ENCODE measurements at regions not wholly inside any gene's neighbourhood (a gene's known extent, or its start where the extent isn't known, plus 50 kb on each side); places are given as distances from the start of the nearest gene placed in this dataset.
"Not testable (repeated sequence)": the region's sequence is repeated elsewhere in the genome, so short reads cannot be mapped to it uniquely, and the experiment has no call there.

DNA sequence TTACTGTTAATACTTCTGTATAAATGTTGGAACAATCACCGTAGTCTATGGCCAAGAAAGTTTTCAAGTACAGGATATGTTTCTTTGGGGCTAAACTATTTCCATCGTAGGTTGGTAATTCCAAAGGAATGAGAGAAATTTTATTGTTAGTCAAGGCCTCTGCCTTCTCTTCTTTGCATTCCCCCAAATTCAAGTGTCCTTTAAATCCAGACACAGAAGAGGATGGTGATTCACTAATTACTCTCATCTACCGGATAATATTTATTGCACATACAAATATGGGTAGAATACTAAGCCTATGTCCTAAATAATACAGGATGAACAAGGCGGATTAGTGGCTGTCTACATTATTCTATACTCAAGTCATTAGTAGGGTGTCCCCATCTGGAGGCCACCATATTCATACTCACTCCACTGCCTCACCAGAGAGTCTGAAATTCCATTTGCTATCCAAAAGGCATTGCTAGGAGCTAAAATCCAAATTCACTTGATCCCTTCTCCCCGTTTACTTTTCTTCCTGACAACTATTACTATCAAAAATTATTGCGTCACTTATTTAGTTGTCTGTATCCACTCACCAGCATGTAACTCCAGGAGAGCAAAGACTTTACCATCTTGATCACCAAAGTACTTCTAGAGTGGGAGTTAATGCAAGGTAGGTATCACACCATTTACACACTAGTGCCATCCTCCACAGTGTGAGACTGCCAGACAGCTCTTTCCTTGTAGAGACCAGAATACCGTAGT, 82.4 kb upstream of the SGCG start:
- Histone ChIP-seq H3K27me3 (peaks cover 0 to 8% (median 0%) of the 10 kb centered on the region in 7 donors), H3K9me3 (peaks cover 0 to 6% (median 0%) of the 10 kb centered on the region in 11 donors), H3K27ac (no peak overlapping the region), H3K4me1 (no peaks in the 10 kb centered on the region), H3K36me3 (no peaks in the 10 kb centered on the region), H3K4me3 (no peak overlapping the region)
- intact Hi-C loops (cut with DNase I), result no loop called here
- TF ChIP-seq, protein P1, sequence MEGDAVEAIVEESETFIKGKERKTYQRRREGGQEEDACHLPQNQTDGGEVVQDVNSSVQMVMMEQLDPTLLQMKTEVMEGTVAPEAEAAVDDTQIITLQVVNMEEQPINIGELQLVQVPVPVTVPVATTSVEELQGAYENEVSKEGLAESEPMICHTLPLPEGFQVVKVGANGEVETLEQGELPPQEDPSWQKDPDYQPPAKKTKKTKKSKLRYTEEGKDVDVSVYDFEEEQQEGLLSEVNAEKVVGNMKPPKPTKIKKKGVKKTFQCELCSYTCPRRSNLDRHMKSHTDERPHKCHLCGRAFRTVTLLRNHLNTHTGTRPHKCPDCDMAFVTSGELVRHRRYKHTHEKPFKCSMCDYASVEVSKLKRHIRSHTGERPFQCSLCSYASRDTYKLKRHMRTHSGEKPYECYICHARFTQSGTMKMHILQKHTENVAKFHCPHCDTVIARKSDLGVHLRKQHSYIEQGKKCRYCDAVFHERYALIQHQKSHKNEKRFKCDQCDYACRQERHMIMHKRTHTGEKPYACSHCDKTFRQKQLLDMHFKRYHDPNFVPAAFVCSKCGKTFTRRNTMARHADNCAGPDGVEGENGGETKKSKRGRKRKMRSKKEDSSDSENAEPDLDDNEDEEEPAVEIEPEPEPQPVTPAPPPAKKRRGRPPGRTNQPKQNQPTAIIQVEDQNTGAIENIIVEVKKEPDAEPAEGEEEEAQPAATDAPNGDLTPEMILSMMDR (IDR thresholded peaks at IDR 0.05), result no peak
- ATAC-seq, result no peak
- no peak for DNase-seq
- WGBS, 2 donors, result 84 to 87% methylated on average over 7 of the region's 7 CpGs

DNA sequence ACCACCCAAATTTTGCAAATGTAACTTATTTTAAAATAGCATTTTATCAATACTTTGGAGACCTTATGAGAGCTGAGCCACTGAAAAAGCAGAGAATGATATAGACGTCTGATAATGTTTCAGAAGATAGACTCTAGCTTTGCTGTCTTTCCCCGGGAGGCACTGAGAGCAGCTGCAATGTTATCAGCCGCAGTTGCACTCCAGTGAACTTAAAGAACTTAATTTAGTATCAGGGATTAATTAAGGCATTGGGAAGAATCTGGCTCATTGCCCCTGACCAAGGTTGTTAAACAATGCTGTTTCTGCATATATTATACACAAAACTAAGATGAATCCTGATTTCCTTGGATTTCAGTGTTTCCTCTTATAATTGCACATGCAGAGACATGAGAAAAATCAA, 75.7 kb upstream of the SGCG start:
- WGBS, 2 donors, result 14 to 29% methylated on average over 3 of the region's 3 CpGs
- peaks cover 0 to 5% (median 0%) of the 10 kb centered on the region in 9 donors for H3K4me1 ChIP-seq
- H3K9me3 ChIP-seq, result peaks cover 0 to 6% (median 0%) of the 10 kb centered on the region in 11 donors
- H3K27me3 ChIP-seq, result no peaks in the 10 kb centered on the region
- H3K4me3 ChIP-seq, result no peak overlapping the region
- no peak for DNase-seq
- TF ChIP-seq, protein P1 (IDR thresholded peaks at IDR 0.05), result no peak
- no peak overlapping the region for H3K27ac ChIP-seq
- no peak for ATAC-seq
- H3K36me3 ChIP-seq, result no peaks in the 10 kb centered on the region
- intact Hi-C loops (cut with DNase I), result no loop called here

DNA sequence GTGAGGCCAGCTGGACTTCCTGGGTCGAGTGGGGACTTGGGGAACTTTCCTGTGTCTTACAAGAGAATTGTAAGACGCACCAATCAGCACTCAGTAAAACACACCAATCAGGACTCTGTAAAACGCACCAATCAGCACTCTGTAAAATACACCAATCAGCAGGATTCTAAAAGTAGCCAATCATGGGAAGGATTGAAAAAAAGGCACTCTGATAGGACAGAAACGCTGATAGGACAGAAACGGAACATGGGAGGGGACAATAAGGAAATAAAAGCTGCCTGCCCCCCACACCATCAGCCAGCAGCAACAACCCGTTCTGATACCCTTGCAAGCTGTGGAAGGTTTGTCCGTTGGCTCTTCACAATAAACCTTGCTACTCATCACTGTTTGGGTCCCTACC, 73.1 kb upstream of the SGCG start:
- ATAC-seq (no peak), DNase-seq (no peak)
- H3K27me3 ChIP-seq, result no peaks in the 10 kb centered on the region
- H3K4me3 ChIP-seq, result no peak overlapping the region
- intact Hi-C loops (cut with DNase I), result no loop called here
- H3K4me1 ChIP-seq, result peaks cover 0 to 5% (median 0%) of the 10 kb centered on the region in 9 donors
- H3K9me3 ChIP-seq, result no peaks in the 10 kb centered on the region
- WGBS, 2 donors, result 81 to 88% methylated on average over 7 of the region's 7 CpGs
- TF ChIP-seq, protein P1 (IDR thresholded peaks at IDR 0.05), result no peak
- H3K36me3 ChIP-seq, result no peaks in the 10 kb centered on the region
- no peak overlapping the region for H3K27ac ChIP-seq

DNA sequence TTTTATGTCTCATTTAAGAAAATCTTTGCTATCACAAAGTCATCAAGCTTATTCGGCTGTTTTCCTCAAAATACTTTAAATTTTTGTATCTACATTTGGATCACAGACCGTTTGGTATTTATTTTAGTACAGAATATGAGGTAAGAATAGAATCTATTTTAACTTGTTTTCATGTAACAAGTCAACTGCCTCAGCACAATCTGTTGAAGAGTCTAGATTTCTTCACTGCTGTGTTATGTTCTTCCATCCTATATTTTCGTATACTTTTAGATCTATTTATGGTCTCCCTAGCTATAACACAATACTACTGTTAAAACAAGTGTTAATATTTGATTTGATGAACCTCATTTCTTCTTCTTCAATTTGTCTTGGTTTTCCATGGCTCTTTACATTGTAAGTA, 61.6 kb upstream of the SGCG start:
- 69 to 75% methylated on average over 3 of the region's 3 CpGs for WGBS, 2 donors
- ATAC-seq (no peak), DNase-seq (no peak)
- peaks cover 0 to 8% (median 0%) of the 10 kb centered on the region in 11 donors for H3K9me3 ChIP-seq
- intact Hi-C loops (cut with DNase I), result no loop called here
- no peak overlapping the region for H3K4me3 ChIP-seq
- H3K36me3 ChIP-seq, result no peaks in the 10 kb centered on the region
- H3K4me1 ChIP-seq, result no peaks in the 10 kb centered on the region
- no peak overlapping the region for H3K27ac ChIP-seq
- H3K27me3 ChIP-seq, result no peaks in the 10 kb centered on the region
- TF ChIP-seq, protein P1 (IDR thresholded peaks at IDR 0.05), result no peak

DNA sequence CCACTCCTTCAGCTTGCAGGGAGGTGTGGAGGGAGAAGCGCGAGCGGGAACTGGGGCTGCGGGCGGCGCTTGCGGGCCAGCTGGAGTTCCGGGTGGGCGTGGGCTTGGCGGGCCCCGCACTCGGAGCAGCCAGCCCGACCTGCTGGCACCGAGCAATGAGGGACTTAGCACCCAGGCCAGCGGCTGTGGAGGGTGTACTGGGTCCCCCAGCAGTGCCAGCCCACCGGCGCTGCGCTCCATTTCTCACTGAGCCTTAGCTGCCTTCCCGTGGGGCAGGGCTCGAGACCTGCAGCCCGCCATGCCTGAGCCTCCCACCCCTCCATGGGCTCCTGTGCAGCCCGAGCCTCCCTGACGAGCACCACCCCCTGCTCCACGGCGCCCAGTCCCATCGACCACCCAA, 53.2 kb upstream of the SGCG start:
- intact Hi-C loops (cut with DNase I); H3K36me3 ChIP-seq; ATAC-seq; H3K9me3 ChIP-seq; H3K27ac ChIP-seq; DNase-seq; H3K4me3 ChIP-seq; H3K27me3 ChIP-seq; H3K4me1 ChIP-seq: not testable (repeated sequence)
- WGBS, 2 donors, result 92 to 94% methylated on average over 25 to 26 of the region's 26 CpGs
